ENCODE measurements at regions not wholly inside any gene's neighbourhood (a gene's known extent, or its start where the extent isn't known, plus 50 kb on each side); places are given as distances from the start of the nearest gene placed in this dataset.
"Not testable (repeated sequence)": the region's sequence is repeated elsewhere in the genome, so short reads cannot be mapped to it uniquely, and the experiment has no call there.

DNA sequence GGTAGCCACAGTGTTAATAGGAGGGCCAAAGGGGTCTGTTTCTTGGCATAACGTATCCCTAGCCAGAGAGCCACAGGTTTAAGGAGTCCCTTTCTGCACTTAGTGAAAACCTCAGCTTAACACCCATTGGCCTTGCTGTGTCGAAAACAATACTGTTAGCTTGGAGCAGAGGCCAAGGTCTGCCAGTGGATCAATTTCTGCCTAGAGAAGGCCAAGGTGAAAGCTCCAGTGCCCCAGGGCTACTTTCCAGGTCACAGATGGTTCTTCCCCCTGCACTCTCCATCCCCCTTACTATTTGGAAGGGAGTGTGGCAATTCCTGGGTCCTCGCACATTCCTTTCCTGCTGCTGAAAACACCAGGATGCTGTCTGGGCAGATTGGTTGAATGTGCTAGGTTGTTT, 74.8 kb upstream of the TNP1 start:
- no peaks in the 10 kb centered on the region for H3K36me3 ChIP-seq (ENCODE audit: control insufficient read depth, insufficient read depth, low read length)
- TF ChIP-seq, protein P1, sequence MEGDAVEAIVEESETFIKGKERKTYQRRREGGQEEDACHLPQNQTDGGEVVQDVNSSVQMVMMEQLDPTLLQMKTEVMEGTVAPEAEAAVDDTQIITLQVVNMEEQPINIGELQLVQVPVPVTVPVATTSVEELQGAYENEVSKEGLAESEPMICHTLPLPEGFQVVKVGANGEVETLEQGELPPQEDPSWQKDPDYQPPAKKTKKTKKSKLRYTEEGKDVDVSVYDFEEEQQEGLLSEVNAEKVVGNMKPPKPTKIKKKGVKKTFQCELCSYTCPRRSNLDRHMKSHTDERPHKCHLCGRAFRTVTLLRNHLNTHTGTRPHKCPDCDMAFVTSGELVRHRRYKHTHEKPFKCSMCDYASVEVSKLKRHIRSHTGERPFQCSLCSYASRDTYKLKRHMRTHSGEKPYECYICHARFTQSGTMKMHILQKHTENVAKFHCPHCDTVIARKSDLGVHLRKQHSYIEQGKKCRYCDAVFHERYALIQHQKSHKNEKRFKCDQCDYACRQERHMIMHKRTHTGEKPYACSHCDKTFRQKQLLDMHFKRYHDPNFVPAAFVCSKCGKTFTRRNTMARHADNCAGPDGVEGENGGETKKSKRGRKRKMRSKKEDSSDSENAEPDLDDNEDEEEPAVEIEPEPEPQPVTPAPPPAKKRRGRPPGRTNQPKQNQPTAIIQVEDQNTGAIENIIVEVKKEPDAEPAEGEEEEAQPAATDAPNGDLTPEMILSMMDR (IDR thresholded peaks at IDR 0.05; ENCODE audit: insufficient read depth, low read depth, low read length), result no peak
- CTCF ChIA-PET, result interaction anchor here (1.2 kb wide), 1 partner anchor 14 kb away, joined by 4 read pairs; no protein-coding TSS in a partner anchor
- no peak overlapping the region for H3K4me3 ChIP-seq (ENCODE audit: low read depth, low read length)
- H3K27me3 ChIP-seq (ENCODE audit: control insufficient read depth, insufficient read depth, low read length), result peaks cover 5% of the 10 kb centered on the region
- POLR2A ChIA-PET, result no interaction called here
- no peak for DNase-seq (ENCODE audit: low read depth)

DNA sequence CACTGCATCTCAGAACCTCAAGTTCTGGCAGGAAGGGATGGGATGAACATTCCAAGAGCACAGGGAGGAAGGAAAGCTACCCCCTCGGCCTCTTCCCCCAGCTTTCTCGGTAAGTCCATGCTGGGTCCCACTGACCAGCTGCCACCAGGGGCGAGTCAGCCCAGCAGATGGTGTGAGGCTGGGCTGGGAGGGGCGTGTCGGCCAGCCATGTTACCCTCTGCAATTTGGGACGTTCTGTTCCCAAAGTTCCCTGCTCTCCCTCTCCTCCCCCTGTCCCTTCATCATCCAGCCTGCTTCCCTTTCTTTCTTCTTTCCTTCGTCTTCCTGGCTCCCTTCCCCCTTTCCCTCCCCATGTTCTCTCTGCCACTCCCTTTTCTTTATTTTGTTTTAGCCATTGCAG, 74.3 kb upstream of the TNP1 start:
- TF ChIP-seq, protein P1 (IDR thresholded peaks at IDR 0.05; ENCODE audit: insufficient read depth, low read depth, low read length), result no peak
- Histone ChIP-seq H3K27me3 (ENCODE audit: control insufficient read depth, insufficient read depth, low read length) (peaks cover 5% of the 10 kb centered on the region), H3K4me3 (ENCODE audit: low read depth, low read length) (no peak overlapping the region), H3K36me3 (ENCODE audit: control insufficient read depth, insufficient read depth, low read length) (no peaks in the 10 kb centered on the region)
- no peak for DNase-seq (ENCODE audit: low read depth)
- CTCF ChIA-PET, result interaction anchor here (1.2 kb wide), 1 partner anchor 14 kb away, joined by 4 read pairs; no protein-coding TSS in a partner anchor
- POLR2A ChIA-PET, result no interaction called here

DNA sequence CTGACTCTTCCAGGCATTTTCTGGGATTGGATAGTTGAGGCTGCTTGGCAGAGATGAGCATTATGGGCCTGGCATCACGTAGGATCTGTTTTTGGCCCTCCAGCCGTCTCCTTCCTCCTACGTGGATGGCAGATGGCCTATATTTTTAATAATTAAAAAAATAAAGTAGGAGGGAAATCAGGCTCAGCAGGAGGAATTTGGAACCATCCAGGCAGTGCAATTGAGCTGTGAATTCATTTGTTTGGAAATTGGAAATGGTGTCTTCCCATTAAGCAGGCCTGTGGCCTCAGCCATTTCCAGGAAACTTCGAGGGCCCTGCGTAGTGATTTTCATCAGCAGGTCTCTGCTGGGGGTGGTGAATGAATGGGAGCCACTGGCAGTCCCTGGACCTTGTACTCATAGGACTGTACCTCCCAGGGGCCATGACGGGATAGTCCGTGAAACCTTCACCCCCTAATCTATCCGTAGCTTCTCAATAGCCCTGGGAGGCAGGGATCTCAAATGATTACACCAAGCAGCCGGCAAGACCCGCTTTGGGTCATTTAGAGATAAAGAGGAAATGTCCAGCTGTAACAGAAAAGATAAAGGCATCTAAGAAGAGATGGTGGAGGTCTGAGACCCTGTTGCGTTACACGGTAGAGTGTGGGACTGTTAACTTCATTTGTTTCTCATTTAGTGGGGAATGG, 73.1 kb upstream of the TNP1 start:
- POLR2A ChIA-PET, result no interaction called here
- Histone ChIP-seq H3K36me3 (ENCODE audit: control insufficient read depth, insufficient read depth, low read length) (no peaks in the 10 kb centered on the region), H3K27me3 (ENCODE audit: control insufficient read depth, insufficient read depth, low read length) (peaks cover 7% of the 10 kb centered on the region), H3K4me3 (ENCODE audit: low read depth, low read length) (no peak overlapping the region)
- CTCF ChIA-PET, result interaction anchor here (1.1 to 1.6 kb wide), 2 partner anchors 11 to 13 kb away, joined by 3 to 4 read pairs; no protein-coding TSS in a partner anchor
- TF ChIP-seq, protein P1 (IDR thresholded peaks at IDR 0.05; ENCODE audit: insufficient read depth, low read depth, low read length), result no peak
- no peak for DNase-seq (ENCODE audit: low read depth)

DNA sequence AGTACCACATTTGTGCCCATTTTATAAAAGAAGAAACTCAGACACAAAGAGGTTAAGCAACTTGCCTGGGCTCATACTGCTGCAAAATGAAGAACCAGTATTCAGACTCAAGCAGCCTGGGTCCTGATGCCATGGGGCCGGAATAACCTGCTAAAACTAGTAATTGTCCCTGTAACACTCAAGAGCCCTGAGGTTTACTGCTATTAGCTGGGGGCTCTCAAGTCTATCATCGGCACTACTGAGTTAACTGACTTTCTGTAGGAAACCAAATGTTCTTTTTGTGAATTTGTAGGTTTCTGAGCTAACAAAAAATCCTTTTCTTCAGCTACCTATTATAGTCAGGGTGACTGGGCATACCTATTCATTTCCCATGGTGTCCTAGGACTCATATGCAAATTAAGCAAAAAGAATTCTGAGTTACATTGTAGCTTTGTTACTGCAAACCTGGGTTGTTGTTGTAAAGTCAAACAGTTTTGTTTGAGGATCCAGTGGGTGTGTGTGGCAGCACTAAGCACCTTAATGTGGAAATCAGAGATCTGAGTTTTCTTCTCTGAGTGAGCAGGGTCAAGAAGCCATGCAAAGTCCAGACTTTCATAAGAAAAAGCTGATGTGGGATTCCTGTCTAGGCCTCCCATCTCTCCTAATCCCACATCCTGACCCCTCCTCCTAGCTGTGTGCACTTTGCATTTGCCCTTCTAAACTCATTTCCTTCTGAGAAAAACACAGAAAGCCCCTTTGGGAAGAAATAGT, 72.4 kb upstream of the TNP1 start:
- CTCF ChIA-PET, result interaction anchor here (1.1 to 1.6 kb wide), 2 partner anchors 10 to 13 kb away, joined by 3 to 4 read pairs; no protein-coding TSS in a partner anchor
- TF ChIP-seq, protein P1 (IDR thresholded peaks at IDR 0.05; ENCODE audit: insufficient read depth, low read depth, low read length), result no peak

DNA sequence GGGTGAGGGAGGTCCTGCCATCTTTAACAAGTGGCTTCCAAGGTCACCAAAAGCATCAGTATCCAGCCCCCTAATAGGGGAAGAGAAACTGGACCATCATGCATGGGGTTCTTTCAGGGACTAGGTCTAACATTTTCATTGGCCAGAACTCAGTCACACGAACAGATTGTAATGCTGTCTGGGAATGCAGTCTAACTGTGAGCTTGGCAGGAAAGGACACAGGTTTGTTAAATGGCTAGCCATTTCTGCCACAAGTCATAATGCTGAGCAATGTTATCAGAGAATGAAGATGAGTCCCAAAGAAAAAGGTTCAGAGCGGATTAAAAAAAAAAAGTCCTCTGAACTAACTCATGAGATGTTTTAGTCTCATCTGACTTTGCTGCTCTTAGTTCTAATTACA, 70.9 kb upstream of the TNP1 start:
- H3K36me3 ChIP-seq (ENCODE audit: control insufficient read depth, insufficient read depth, low read length), result no peaks in the 10 kb centered on the region
- no peak overlapping the region for H3K4me3 ChIP-seq (ENCODE audit: low read depth, low read length)
- peaks cover 2% of the 10 kb centered on the region for H3K27me3 ChIP-seq (ENCODE audit: control insufficient read depth, insufficient read depth, low read length)
- ChIA-PET CTCF (interaction anchor here (1.3 kb wide), 2 partner anchors 13 to 20 kb away, joined by 3 read pairs; no protein-coding TSS in a partner anchor), POLR2A (no interaction called here)
- no peak for DNase-seq (ENCODE audit: low read depth)
- TF ChIP-seq, protein P1 (IDR thresholded peaks at IDR 0.05; ENCODE audit: insufficient read depth, low read depth, low read length), result no peak

More for the DNA sequence above, 72.4 kb upstream of the TNP1 start:
- H3K36me3 ChIP-seq (ENCODE audit: control insufficient read depth, insufficient read depth, low read length), result no peaks in the 10 kb centered on the region
- peaks cover 7% of the 10 kb centered on the region for H3K27me3 ChIP-seq (ENCODE audit: control insufficient read depth, insufficient read depth, low read length)
- no peak overlapping the region for H3K4me3 ChIP-seq (ENCODE audit: low read depth, low read length)
- POLR2A ChIA-PET, result no interaction called here
- no peak for DNase-seq (ENCODE audit: low read depth)

DNA sequence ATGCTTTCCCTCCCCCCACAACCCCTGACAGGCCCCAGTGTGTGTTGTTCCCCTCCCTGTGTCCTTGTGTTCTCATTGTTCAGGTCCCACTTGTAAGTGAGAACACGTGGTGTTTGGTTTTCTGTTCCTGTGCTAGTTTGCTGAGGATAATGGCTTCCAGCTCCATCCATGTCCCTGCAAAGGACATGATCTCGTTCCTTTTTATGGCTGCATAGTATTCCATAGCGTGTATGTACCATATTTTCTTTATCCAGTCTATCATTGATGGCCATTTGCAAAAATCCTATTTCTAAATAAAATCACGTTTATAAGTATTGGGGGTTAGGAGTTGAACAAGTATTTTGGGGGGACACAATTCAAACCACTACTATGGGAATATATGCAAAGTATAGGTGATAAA, 69.5 kb upstream of the TNP1 start:
- DNase-seq (ENCODE audit: low read depth); POLR2A ChIA-PET; H3K27me3 ChIP-seq (ENCODE audit: control insufficient read depth, insufficient read depth, low read length); CTCF ChIA-PET; H3K36me3 ChIP-seq (ENCODE audit: control insufficient read depth, insufficient read depth, low read length); H3K4me3 ChIP-seq (ENCODE audit: low read depth, low read length): not testable (repeated sequence)

All from BJ (cell line).